ENCODE measurements at regions not wholly inside any gene's neighbourhood (a gene's known extent, or its start where the extent isn't known, plus 50 kb on each side); places are given as distances from the start of the nearest gene placed in this dataset.

DNA sequence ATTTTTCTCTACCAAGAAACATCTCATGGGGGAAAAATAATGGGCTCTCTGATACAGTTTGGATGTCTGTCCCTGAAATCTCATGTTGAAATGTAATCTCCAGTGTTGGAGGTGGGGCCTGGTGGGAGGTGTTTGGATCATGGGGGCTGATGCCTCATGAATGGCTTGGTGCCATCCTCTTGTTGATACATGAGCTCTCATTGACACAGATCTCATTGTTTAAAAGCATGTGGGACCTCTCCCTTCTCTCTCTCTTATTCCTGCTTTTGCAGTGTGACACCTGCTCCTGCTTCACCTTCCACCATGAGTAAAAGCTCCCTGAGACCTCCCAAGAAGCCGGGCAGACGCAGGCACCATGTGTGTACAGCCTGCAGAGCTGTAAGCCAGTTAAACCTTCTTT, 332.5 kb upstream of the NRIP1 start:
- DNase-seq: no peak

- DNase-seq: no peak
Observed at GRCh38 chr21:15400905-15401304, 328.9 kb upstream of the USP25 start.

- no peak for DNase-seq
Observed at GRCh38 chr21:15401331-15401730, 328.5 kb upstream of the USP25 start.

GRCh38 chr21:15405214-15405613, 324.6 kb upstream of the USP25 start:
- no peak for DNase-seq

DNA sequence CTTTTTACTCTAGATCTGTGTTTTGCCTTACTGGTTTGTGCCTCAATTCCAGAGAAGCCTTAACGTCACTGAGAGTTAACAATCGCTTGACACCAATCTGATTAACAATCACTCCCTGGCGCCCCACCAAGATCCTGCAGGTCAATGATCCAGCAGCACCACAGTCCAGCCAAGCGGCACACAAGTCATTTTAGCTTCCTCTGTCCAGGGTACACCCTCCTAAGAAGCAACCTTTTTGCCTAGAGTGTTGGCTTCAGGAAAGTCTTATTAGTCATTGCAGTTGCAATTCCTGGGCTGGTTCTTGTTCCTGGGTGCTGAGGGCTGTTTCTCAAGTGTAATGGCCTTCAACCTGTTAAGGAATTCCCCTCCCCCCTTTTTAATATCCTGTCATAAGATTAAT, 323.0 kb upstream of the USP25 start:
- DNase-seq: no peak

GRCh38 chr21:15407585-15407984, 322.2 kb upstream of the USP25 start:
- DNase-seq: no peak

- DNase-seq: no peak
Observed at GRCh38 chr21:15408089-15408488, 321.7 kb upstream of the USP25 start.

DNA sequence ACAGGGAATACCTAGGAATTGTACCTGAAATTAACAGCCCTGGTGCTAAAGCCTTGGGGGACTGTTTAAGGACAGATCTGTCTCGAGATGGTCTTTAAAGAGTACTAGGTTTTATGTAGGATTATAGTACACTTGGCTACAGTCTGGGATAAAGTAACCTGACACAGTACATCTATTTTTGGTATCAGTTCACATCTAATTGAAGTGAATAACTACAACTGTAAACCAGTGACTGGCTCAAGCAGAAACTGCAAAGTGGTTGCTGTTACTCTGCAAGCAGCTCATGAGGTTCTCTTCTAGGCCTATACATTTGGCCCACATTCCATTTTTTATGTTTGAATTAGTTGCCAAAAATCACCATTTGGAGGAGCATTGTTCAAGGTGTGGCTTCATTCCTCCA, 320.8 kb upstream of the USP25 start:
- no peak for DNase-seq

- no peak for DNase-seq
Observed at GRCh38 chr21:15410853-15411252, 318.9 kb upstream of the USP25 start.

GRCh38 chr21:15414057-15414456, 315.7 kb upstream of the USP25 start:
- no peak for DNase-seq

- no peak for DNase-seq
Observed at GRCh38 chr21:15415541-15416261, 314.1 kb upstream of the USP25 start.

GRCh38 chr21:15421441-15421881, 308.3 kb upstream of the USP25 start:
- DNase-seq: no peak

- no peak for DNase-seq
Observed at GRCh38 chr21:15421947-15422346, 307.8 kb upstream of the USP25 start.

DNA sequence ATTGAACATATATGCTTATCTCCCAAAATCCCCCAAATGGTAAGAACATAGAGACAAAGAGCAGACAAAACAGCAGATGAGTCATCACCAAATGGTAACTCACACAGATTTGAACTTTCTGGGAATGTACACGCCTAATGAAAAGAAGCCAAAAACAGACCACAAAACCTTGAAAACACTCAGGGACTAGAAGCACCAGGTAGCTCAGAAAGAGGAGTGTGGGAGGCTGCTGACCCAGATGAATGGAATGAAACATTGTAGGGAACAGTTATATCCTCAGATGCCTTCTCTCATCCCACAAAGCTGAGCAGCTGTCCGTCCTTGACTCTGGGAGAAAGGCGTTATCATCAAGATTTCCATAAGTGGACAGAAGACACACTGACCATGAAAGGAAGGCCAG, 307.0 kb upstream of the USP25 start:
- DNase-seq: no peak

GRCh38 chr21:15423676-15424445, 305.9 kb upstream of the USP25 start:
- DNase-seq: no peak

GRCh38 chr21:15425049-15425448, 304.7 kb upstream of the USP25 start:
- DNase-seq: no peak

- DNase-seq: no peak
Observed at GRCh38 chr21:15430023-15430422, 299.8 kb upstream of the USP25 start.

DNA sequence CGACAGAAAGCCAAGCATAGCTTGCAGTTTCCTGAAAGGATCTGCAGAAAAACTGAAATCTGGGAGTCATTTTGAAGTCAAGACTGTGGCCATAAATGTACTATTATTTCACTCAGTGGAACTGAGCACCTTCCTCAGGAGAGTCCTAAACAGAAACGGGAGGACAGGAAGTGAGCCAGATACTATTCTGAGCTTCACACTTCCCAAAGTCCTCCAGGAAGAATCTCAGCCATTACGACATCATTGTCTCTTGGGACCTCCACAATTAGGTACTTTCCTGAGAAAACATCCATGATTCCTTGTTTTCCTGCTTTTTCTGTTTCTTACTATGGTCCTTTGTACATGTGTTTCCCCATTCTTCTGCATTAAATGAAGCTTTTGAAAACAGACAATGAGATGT, 299.2 kb upstream of the USP25 start:
- DNase-seq: no peak

- no peak for DNase-seq
Observed at GRCh38 chr21:15431053-15431452, 298.7 kb upstream of the USP25 start.

DNA sequence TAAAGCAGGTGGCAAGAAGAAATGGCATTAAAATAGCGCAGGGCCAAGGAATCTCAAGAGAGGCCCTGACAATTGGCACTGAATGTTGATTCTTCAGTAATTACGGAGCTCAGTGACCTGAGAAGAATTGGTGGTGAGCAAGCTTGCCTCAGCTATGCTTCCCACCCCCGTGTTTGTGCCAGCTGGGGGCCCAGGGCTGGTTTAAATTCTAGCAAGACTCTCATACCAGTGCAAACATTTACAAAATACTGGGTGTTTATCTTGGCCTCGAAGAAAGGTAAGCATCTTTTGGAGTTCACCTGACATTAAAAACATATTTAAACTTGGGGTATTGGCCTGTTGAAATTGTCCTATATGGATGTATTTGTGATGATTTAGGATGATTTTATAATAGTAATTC, 296.7 kb upstream of the USP25 start:
- DNase-seq: no peak

GRCh38 chr21:15434163-15434905, 295.4 kb upstream of the USP25 start:
- no peak for DNase-seq

DNA sequence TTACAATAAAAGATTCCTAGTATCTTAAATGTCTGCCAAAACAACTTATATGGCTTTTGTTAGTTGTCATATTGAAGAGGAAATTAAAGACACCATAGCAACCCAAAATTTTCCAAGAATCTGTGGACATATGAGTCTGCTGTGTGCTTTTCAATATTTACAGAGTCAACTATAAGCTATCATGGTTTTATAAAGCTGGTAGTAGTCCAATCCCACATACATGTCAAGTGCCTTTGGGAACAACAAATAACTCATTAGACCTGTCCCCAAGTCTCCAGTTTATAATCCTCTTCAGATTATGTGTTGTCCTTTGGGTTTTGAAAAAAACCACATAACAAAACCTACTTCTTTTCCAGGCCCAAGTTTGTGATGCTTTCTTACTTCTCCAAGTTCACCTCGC, 293.8 kb upstream of the USP25 start:
- no peak for DNase-seq

DNA sequence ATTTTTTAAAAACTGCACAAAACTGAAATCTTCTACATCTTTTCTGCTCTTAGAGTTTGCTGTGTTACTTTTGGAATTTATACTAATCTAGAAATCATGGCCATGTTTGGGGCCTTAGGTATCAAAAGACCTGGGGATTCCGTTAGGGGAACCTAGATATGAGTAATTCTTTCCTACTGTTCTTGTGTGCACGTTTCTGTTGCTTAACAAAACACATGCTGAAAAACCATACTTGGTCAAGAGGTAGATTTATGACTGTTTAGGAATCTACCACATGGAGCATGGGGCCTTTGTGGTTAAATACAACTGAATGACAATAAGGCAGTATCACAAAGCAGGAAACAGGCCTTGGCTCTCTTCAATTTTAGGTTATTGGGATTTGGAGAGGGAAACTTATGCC, 291.9 kb upstream of the USP25 start:
- no peak for DNase-seq

GRCh38 chr21:15439726-15440125, 290.1 kb upstream of the USP25 start:
- no peak for DNase-seq
